HPDE6-E6E7 (cell line): ENCODE measurements at regions not wholly inside any gene's neighbourhood (a gene's known extent, or its start where the extent isn't known, plus 50 kb on each side); places are given as distances from the start of the nearest gene placed in this dataset.

Source experiments
- DNase-seq: peaks from one replicate; pipeline ENCODE4 v3.0.0; 2011; ENCODE audit warnings: missing footprints; ENCODE audit errors: extremely low spot score

DNA sequence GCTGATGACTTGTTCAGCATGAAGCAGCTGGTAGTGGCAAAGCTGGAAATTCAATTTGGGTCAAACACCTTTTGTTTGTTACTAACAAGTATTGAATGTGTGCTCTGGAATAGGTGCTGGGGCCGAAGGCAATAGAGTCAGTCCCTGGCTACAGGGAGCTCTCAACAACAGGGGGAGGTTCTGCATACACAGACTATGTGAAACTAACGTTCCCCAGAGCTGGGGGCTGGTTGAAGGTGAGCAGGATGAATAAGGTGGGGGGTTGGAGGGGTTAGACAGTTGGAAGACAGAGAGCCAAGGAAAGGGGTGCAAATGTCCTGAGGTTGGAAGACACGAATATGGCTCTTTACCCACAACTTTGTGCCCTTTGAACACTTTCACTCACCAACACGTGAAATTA, 84.1 kb upstream of the PLPP4 start:
- DNase-seq = no peak

DNA sequence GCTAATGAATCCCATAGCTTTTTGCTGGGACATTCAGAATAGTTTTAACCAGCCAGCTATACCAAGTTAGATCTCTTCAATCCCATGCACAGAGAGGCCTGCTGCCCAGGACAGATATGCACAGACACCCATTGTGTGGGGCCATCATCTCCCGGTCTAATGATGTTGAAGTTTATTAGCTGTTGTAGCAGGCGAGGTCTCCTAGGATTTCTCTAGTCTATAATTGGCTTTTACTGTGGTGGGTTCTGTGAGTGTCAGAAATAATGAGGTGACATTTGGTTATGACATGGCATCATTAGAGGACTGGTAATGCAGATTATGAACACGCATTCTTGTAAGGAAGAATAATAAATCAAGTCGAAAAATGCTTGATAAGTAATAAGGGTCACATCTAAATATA, 81.4 kb upstream of the PLPP4 start:
- DNase-seq = no peak

DNA sequence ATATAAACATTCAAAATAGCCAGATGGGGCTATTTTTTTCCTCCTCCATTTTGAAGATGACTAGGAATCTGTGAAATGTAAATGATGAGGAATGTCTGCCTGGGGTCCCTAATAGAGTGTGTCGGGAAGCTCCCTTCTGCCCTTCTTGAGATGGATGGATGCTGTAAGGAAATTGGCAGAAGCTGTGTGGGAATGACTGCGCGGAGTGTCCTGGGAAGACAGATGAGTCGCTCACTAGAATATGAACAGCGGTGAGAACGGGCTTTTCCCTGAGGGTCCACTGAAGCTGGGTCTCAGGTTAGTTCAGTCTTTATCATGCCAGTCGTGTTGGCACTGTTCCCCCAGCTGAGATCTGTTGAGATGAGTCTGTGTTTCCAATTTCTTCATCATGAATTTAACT, 75.1 kb upstream of the PLPP4 start:
- no peak for DNase-seq

DNA sequence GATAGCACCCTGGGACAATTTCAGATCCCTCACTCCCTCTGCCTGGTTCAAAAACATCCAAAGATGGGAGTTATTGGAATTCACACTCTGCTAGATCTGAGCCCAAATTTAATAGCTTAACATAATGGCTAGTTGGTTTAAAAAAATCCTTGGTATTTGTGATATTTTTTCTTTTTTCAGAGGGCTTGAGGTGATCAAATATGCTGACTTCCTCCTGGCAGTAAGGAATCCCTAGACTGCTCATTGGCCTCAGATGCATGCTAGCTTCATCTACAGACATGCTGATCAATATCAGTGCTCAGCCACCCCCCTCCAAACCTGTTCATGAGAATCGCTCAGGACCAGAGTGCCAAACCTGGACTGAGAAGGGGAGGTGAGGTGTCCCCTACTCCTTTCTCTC, 74.7 kb upstream of the PLPP4 start:
- no peak for DNase-seq

DNA sequence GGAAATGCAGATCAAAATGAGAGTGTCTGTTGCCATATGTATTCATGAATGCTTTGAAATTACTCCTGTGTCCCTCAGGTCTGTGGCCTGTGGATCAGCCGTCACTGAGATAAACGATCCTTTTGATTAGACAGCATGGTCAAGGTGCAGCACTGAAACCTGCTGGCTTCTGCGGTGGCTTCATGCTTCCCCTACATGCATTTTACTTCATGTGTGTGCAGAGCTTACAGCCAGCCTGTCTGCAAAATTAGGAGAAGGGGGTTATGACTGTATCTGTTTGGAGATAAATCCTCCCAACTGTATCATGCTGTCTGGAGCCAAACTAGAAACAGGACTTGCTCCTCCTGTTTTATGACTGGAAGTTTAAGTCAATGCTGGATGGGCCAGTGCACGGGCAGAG, 71.0 kb upstream of the PLPP4 start:
- DNase-seq = no peak

DNA sequence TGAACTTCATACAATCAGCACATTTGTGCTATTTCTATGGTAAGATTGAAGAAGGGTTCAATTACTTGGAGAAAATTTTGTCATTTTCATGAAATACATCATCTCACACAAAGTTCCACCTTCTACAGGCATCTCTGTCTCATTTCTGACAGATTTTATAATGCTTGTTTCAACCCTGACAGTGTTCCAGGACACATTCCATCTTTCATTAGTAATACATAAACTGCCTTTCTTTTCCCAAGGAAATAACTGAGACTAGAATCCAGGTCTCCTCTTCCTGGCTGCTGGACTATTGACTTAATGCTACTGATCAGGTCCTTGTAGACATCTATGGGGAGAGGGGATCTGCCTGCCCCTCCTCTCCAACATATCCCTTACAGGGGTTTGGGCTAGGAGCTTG, 70.1 kb upstream of the PLPP4 start:
- no peak for DNase-seq

DNA sequence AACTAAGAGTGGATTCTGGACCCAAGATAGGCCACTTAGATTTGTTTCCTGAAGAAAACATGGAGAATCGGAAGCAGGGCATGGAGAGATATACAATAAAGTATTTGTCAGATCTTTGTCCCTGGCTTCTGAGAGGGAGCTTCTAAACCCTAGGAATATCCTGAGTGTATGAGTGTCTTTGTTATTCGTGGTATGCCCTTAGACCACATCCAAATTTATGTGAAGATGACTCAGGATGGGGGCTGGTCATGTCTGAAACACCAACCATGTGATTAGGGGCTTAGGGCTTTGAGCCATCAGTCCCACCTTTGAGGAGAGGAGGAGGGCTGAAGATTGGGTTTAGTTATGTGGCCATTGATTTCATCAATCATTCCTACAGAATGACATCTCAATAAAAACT, 69.7 kb upstream of the PLPP4 start:
- no peak for DNase-seq

DNA sequence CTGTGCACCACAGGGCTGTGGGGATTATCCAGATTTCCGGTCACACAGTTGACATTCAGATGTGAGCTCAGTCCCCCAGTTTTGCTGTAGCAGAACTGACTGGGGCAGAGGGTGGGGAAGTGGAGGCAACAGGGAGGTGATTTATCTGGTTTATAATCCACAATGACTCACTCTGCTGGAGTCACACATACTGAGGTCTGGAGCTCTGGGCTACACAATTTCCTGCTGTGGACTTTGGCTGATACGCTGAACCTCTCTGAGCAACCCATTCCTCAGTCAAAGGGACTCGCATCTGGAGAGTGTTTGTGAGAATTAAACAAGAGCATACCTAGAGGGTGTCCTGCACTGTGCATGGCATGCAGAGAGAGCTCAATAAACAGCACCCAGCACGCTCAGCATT, 64.8 kb upstream of the PLPP4 start:
- DNase-seq = no peak

DNA sequence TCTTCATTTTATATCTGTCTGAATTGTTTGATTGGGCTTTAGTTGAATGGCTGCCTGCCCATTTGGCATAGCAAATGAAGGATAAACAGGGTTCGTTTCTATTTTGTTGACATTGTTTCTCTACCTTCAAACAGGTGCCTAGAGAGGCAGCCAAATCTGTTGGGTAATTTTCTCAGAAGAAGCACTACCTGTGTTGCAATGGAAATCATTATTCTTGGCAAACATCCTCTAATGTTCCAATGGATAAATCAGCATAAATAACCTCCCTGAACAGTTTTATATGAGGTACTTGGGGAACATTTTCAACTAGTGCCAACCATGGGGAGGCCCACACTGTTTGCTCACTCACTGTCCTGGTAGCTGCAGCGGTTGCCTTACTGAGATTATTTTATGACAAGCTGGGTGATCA, 64.4 kb upstream of the PLPP4 start:
- DNase-seq = no peak

DNA sequence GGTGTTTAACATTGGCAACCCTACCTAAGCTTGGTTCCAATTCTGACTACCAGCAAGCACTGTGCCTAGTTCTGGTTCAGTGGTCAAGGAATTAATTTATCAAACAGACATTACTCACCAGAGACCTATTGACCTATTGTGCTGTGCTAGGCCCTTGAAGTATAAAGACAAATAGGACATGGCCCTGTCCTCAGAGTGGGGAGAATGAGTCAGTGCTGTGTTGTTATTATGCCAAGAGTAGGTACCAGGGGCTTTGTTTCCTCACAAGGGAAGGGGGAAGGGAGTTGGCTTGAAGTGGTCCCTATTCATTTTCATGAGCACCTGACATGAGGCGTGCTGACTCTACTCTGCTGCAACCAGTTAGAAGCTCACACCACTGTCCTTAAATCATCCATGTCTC, 62.6 kb upstream of the PLPP4 start:
- DNase-seq = no peak

DNA sequence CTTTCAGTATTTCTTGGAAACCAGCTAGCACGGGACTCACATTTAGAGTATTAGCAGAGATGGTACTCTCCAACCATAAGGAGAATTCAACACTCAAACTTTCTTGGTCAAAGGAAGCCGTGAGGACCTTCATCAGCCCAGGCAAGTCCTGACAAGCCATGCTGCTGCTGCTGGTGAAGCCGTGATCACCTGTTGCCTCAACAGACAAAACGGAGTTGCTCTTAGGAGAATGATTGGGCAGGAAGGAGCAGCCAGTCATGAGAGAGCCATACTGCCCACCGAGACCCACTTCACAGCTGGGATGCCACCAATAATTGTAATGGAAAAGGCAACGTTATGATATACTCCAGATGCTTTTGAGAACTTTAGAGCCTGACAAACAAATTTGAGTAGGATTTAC, 60.8 kb upstream of the PLPP4 start:
- DNase-seq = no peak

DNA sequence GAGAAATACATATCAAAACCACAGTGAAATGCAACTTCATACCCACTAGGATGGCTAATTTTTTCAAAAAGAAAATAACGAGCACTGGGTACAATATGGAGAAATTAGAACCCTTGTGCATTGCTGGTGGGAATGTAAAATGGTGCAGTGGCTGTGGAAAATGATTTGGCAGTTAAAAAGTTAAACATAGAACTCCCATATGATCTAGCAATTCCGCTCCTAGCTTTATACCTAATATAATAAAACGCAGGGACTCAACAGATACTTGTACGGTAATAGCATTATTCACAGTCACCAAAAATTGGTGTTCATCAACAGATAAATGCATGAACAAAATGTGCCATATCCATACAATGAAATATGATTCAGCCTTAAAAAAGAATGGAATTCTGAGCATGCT, 58.8 kb upstream of the PLPP4 start:
- DNase-seq = no peak

DNA sequence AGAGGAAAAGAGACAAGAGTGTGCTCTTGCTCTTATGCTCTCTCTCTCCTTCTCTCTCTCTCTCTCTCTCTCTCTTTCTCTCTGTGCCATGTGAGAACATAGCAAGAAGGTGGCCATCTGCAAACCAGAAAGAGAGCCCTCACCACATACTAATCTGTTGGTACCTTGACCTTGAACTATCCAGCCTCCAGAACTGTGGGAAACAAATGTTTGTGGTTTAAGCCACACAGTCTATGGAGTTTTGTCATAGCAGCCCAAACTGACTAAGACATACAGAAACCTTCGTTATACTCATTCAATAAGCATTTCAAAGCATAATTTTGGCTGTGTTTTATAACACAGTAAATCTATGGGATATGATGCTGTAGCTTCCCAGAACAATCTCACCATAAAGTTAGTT, 56.4 kb upstream of the PLPP4 start:
- DNase-seq = no peak

DNA sequence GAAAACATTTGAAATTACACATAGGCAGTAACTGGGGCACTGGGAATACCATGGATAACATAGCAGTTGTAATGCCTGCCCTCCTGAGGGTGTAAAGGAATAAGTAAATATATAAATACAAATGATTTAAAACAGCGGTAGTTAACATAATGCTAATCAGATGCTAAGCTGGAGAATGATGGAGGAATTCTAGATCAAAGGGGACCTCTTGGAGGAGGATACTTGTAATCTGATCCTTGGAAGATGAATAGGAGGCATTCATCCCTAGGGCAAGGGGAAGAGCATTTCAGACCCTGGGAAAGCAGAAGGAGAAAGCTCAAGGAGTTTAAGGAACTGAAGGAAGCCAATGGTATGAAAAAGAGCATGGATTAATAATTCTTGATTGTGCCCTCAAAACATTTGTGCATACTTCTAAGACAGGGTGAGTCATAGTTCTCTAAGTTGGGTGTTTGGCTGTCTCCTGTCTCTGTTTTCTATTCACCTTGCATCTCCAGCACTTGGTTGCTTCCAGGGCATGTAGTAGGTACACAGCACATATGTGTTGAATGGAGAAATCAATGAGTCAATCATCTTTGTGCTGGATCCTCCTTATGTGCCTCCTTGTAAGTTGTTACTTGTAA, 54.8 kb upstream of the PLPP4 start:
- DNase-seq = no peak

DNA sequence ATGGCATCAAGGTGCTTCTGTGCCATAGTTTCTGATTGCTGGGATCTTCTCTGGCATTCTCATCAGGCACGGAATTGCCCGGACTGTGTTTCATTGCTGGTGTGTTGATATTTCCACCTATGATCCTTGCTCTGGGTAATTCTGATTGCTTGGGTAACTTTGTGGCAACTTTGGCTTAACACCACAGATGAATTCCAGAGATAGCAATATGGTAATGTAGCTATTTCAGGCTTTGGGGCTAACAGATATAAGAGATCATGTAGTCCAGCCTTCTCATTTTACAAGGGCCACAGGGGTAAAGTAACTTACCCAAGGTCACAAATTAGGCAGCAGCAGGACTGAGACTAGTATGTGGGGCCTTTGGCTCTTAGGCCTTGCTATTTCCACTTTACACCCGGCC, 53.9 kb upstream of the PLPP4 start:
- no peak for DNase-seq

DNA sequence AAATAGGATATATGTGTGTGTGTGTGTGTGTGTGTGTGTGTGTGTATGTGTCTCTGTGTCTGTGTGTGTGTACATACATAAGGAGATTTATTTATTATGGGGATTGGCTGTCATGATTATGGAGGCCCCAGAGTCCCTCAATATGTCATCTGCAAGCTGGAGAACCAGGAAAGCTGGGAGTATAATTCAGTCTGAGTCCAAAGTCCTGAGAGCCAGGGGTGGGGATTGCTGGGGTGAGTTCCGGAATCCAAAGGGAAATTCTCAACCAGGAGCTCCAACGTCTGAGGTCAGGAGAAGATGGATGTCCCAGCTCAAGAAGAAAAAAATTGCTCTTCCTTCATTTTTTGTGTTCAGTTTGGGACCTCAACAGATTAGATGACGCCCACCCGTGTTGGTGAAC, 50.7 kb upstream of the PLPP4 start:
- no peak for DNase-seq
